HG03378 (cell line): ENCODE measurements at regions not wholly inside any gene's neighbourhood (a gene's known extent, or its start where the extent isn't known, plus 50 kb on each side); places are given as distances from the start of the nearest gene placed in this dataset.
A peak's percentile ranks its signal among the peaks of the same experiment; 100 is the strongest.

Experiments
- ATAC-seq: cut with Tn5 transposase; IDR thresholded peaks from one replicate; pipeline ENCODE4 v1.9.1; 2021; ENCODE audit warnings: mild to moderate bottlenecking, moderate library complexity; ENCODE audit not compliant: unreplicated experiment

- no peak for ATAC-seq
These were observed 240.6 kb upstream of the GOLIM4 start for GRCh38 chr3:168336276-168336675.

DNA sequence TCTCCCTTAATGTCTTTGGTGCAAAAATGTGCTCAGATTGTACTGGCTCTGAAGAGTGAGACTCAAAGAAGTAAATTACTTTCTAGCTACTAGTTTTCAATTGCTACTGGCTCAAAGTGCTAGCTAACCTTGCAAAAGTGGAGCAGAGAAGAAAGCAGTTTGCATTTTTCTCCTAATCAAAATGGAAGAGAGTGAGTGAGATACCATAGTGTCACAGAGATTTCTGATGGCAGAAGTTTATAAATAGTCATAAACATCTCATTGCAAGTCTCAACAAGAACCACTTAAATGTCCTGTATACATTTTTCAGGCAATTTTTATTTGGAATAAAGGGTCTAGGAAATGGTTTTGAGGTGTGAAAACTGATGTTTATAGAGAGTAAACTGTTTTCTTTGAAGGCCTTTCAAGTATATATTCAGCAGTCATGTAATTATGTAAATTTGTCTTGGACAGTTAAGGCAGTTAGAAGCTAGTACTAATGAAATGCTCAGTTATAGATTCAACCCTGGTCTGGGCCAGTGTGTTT lies 237.7 kb upstream of the GOLIM4 start:
- no peak for ATAC-seq

DNA sequence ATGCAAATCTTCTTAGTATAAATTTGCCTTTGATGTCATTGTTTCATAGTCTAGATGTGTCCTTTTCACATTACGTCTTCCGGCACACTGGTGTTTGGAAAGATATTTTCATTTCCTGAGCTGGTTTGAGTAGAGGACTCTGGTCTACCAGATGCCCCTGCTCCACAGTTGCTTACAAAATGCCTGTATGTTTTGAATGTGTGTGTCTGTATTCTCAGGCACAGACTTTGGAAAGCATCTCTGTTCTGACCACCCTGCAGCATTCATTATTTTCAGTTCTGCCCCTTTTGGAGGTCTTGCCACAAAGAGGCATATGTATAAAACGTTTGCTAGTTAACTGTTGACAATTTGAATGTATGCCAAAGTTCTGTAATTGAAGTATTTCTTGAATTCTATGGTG lies 236.0 kb upstream of the GOLIM4 start:
- no peak for ATAC-seq

- no peak for ATAC-seq
These were observed 235.3 kb upstream of the GOLIM4 start for GRCh38 chr3:168330983-168331382.

DNA sequence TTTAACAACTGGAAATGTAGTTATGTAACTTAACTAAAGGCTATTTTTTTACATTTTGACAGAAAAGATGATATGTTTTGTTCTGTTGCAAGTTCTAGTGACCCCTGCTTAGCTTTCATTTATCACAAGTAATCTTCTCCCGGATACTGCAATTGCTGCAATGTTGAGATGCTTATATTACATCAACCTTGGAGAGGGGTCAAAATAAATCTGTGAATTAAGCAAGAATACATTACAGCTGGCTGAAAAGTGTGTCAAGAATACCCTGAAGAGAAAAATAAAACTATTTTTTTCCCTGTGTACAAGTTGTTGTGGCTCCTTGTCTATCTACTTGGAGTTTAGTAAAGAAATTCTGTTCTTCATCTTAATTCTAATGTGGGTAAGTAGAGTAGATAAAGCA lies 232.1 kb upstream of the GOLIM4 start:
- ATAC-seq: no peak

- ATAC-seq: no peak
These were observed 230.0 kb upstream of the GOLIM4 start for GRCh38 chr3:168325684-168326083.

DNA sequence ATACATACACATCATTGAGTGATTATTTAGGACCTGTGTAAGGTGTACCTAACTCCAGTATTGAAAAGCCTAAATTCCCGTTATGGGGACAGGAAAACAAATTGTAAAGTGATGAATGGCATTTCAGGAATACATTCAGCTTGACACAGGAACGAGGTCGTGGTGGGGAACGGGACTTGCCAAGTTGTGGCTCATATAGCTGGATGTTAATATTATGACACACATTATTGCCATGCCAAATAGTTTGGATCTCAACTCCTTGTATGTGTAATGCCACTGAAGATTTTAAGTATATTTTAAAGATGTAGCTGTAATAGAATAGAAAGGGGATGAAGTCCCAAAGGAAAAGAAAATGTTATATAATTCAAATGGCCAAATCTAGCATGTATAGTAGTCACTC lies 227.2 kb upstream of the GOLIM4 start:
- ATAC-seq: no peak

DNA sequence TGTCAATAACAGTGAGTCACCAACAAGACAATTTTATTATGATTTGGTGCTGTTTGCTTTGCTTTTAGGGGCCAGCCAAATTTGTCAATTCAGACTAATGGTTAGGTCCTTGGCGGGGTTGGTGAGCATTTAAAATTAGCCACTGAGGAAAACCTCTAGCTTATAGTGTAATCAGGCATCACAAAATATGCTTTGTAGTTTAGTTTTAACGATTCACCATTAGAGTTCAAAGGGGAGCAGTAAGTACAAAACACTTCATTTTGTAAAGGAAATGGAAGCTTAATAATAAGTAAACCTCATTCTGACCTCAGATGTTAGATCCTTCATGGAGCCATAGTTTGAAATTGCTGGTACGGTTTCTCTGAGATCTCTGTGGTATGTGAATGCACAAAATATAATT lies 218.4 kb upstream of the GOLIM4 start:
- ATAC-seq: no peak

- ATAC-seq: no peak
These were observed 217.3 kb upstream of the GOLIM4 start for GRCh38 chr3:168312984-168313383.

GRCh38 chr3:168307893-168308292 lies 212.2 kb upstream of the GOLIM4 start:
- no peak for ATAC-seq

DNA sequence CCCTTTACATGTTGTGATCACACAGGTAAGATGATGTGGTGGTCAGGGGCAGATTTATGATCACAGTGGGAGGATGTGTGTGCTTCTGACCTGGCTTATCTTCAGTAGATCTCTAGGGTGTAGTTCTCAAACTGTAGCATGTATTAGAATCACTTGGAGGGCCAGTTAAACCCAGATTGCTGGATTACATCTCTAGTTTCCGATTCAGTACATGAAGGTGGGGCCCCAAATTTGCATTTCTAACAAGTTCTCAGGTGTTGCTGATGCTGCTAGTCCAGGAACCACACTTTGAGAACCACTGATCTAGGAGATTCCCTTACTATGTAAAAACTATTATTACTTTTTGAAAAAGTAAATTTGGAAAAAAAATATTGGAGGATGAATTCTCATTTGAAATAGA lies 199.3 kb upstream of the GOLIM4 start:
- no peak for ATAC-seq

GRCh38 chr3:168292296-168292695 lies 196.6 kb upstream of the GOLIM4 start:
- ATAC-seq: no peak

DNA sequence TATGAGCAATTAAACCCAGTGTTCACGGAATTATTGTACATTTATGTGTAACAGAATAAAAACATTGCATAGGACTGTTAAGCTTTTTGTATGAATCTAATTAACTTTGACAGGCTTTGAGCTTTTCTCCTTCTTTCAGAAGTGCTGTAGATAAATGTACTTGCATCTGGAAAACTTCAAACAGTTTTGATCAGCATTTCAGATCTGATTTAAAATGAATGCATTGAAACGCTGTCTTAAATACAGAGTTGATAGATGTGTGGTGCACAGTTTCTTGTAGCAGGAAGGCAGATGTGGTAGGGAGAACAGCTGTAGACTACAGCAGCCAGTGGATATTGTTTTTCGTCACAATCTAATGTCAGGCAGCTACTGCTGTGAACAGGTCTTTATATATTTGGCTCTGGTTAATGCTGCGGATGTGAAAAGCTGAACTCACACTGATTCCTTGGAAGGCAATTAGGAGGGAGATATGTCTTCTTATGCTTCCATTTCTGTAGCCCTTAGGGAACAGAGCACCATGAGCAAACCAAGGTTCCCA lies 193.8 kb upstream of the GOLIM4 start:
- ATAC-seq: no peak

GRCh38 chr3:168288511-168289401 lies 193.0 kb upstream of the GOLIM4 start:
- no peak for ATAC-seq

- no peak for ATAC-seq
These were observed 189.8 kb upstream of the GOLIM4 start for GRCh38 chr3:168285506-168285905.

GRCh38 chr3:168284728-168285127 lies 189.0 kb upstream of the GOLIM4 start:
- ATAC-seq: no peak

DNA sequence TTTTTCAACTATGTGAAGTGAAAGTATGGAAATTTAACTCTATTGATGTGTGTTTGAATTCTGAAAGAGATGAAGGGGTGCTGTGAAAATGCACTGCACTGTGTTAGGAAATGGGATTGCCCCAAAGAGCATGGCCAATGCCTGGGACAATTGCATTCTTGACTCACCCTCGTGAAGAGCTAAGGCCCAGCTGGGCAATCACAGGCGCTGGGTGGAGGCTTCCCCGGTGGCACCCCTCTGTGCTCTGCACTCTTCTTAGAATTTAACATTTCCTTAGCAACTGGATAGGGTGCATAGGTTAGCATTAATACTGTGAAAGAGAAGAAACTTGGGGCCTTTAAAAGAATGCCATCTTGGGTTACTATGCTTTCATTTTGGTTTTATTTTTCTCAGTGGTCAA lies 179.9 kb upstream of the GOLIM4 start:
- ATAC-seq: no peak

- ATAC-seq: peak; percentile 74
These were observed 178.2 kb upstream of the GOLIM4 start for GRCh38 chr3:168273917-168274316.

- no peak for ATAC-seq
These were observed 177.3 kb upstream of the GOLIM4 start for GRCh38 chr3:168273036-168273435.

DNA sequence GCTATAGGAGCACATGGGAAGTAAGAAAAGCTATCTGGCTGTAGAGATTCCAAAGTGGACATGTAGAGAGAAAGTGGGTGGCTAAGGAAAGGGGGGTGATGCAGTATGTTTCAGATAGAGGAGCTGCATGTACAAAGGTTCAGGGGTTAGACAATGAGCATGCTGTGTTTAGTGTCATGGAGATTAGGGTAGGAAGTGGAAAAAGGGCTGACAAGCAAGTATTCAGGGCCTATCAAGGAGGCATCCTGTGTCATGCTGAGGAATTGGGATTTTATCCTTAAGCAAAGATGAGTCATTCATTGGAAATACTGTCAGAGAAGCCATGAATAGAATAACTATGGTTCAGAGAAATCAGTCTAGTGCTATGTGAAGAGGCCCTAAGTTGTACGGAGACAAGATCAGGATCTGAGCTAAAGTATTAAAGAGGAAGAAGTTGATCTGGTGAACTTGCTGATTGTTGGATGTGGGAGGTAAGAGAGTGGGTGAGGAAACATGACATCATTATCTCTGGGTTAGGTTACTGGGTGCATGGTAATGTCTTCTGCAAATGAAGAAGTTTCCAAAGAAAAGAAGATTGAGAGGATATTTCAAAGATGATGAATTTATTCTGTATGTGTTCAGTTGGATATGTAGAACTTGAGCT lies 176.7 kb upstream of the GOLIM4 start:
- no peak for ATAC-seq

DNA sequence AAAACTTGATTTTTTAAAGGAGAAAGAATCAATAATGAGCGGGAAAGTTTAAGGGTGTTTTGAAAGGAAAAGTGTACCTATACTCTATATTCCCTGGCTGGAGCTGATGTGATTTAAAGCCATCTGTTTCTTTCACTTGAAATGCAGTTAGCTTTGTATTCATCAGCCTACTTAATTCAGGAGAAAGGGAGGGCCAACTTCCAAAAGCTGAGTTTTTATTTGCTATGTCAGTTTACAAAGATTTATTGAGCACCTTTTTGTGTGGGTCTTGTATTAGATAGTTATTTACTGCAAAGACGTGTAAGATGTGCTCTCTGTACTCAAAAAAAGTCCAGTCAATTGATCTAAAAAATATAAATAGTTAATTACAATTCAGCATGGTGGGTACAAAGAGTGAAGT lies 176.2 kb upstream of the GOLIM4 start:
- ATAC-seq: no peak

DNA sequence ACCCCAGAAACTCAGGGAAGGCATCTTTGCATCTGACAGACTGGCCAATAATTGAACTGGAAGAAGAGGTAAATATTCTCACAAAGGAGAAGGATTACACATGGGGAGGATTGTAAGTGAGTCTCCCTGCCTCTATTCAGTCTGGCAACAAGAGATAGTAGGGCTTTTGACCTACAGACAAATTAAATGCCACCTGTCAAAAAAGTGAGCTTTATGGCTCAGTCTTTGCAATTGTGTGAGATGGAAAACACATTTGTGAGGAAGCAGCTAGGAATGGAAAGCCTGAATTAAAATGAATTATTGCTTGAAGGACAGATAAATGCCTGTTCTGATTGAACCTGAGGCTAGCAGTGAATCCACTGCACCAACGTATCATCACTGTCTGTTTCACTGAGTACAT lies 173.3 kb upstream of the GOLIM4 start:
- ATAC-seq: no peak
